NCI-H1694 treated with DMSO at 0.1 percent for 48 hours (cell line): ENCODE measurements at regions not wholly inside any gene's neighbourhood (a gene's known extent, or its start where the extent isn't known, plus 50 kb on each side); places are given as distances from the start of the nearest gene placed in this dataset.
"Not testable (repeated sequence)": the region's sequence is repeated elsewhere in the genome, so short reads cannot be mapped to it uniquely, and the experiment has no call there.

ENCODE experiments used
- DNase-seq: peaks from one replicate; lab custom pipeline; 2025; lab: John Stamatoyannopoulos, UW

DNA sequence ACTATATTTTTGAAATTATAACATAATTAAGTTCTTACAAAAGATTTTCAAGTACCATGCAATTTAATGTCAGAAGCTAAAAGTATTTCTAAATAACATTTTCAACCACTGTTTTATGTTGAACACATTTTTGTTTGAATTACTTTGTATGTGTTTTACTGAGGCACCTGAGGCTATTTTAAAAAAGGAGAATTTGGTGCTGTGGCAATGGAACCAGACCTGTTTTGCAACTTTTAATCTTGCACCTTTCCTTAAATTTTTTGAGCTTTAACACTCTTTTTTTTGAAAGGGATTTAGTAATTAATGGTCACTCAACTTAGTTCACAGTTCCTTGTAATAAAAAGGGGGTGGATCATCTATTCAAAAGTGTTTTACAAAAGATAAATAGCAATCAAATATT, 561.6 kb downstream of the ZBBX start:
- no peak for DNase-seq

DNA sequence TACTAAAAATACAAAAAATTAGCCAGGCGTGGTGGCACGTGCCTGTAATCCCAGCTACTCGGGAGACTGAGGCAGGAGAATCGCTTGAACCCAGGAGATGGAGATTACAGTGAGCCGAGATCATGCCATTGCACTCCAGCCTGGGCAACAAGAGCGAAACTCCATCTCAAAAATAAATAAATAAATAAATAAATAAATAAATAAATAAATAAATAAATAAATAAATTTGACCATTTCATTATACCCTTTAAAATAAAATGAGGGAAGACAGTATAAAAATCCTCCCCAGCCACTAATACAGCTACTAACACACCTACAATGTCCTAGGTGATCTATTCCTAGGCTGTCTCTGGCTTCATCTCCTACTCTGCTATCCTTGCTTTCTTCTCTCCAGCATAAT, 562.8 kb downstream of the ZBBX start:
- not testable (repeated sequence) for DNase-seq

DNA sequence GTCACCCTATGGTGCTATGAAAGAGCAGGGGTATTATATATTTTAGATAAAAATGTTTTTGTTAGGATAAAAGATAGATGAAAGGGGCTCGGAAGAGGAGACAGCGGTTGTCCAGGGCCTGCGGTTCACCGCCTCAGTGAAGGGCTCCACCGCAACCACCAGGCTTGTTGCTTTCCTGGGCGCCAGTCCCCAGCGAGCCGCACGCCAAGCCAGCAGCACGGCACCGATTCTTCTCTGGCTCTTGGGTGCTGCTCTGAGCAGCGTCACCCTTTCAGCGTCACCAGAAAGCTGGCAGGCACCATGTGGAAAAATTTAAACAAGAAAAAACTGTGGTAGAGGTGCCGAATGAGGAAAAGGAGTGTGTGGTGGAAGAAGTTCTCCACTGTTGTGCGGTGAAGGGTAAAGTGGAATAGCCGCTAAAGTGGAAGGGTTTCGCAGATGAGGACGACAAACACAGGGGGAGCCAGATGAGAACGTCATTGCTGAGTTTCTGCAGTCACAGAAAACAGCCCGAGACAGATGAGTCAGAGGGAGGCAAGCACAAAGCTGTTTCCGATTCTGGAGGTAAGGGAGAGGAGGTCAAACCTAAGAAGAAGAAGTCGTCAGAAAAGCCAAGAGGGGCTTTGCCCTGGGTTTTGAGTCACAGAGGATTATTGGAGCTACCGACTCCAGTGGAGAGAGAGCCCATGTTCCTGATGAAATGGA, 569.2 kb downstream of the ZBBX start:
- no peak for DNase-seq

DNA sequence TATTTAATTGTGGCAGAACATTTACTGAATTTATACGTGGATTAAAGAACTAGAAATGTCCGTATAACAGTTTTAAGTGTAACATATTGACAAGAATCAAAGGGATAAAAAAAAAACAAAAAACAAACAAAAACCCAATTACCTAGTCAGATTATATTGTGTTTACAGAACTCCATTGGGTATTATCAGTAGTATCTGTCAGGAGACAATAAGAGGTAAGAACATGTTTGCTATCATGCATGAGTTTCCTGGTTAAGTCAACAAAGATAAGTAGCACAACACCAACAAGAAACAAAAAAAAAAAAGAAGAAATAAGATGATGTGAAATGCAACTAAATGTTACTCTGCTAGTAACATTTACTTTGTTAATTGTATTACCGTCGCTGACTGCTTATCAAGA, 570.6 kb downstream of the ZBBX start:
- no peak for DNase-seq

DNA sequence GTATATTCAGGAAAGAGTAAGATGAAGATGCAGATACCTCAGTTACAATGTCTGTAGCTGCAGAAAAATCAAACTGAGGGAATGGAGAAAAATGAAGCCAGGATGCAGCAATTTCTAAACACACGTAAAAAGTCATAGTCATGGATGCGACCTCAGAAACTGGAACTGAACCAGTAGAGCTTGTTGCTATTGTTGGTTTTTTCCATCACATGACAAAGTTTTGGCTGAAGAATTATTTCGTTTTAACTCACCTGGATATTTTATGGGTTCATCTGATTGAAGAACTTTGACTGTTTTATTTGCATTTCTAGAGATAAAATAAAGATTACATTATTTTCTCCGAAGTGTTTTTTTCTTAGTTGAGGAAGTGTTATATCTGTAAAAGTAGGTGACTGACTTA, 591.2 kb downstream of the ZBBX start:
- DNase-seq, result no peak

DNA sequence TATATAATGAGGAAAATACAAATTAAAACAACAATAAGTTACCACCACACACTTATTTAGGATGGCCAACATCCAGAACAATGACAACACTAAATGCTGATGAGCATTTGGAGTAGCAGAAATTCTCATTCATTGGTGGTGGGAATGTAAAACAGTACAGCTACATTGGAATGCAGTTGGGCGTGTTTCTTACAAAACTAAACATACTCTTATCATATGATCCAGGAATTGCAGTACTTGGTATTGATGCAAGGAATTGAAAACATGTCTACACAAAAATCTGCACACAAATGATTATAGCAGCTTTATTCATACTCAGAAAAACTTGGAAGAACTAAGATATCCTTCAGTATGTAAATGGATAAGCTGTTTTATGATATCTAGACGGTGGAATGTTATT, 594.2 kb downstream of the ZBBX start:
- DNase-seq, result no peak

DNA sequence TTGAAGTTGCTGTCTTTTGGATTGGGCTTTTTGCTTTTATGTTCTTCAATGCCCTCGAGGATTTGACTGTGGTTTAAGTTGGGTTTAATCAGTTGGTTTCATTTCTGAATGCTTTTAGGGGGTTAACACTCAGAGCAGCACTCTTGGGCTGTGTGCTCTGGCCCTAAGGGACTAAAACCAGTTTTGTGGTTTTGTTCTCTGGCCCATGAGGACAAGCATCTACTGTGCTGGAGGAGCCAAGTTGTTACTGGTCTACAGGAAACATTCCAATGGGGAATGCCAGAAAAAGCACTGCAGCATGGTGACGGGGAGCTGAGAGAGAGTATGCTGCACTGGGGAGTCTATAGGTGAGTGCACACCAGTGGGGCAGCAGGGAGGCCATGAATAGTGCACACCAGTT, 596.9 kb downstream of the ZBBX start:
- DNase-seq, result no peak

DNA sequence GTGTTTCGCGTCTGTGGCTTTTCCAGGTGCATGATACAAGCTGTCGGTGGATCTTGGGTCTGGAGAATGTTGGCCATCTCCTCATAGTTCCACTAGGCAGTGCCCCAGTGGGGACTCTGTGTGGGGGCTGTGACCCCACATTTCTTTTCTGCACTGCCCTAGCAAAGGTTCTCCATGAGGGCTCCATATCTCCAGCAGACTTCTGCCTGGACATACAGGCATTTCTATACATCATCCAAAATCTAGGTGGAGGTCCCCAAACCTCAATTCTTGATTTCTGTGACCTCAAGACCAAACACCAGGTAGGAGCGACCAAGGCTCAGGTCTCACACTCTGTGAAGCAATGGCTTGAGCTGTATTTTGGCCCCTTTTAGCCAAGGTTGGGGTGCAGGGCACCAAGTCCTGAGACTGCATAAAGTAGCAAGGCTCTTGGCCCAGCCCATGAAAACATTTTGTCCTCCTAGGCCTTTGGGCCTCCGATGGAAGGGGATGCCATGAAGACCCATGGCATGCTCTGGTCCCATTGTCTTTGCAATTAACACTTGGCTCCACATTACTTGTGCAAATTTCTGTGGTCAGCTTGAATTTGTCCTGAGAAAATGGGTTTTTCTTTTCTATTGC, 615.3 kb downstream of the ZBBX start:
- no peak for DNase-seq

DNA sequence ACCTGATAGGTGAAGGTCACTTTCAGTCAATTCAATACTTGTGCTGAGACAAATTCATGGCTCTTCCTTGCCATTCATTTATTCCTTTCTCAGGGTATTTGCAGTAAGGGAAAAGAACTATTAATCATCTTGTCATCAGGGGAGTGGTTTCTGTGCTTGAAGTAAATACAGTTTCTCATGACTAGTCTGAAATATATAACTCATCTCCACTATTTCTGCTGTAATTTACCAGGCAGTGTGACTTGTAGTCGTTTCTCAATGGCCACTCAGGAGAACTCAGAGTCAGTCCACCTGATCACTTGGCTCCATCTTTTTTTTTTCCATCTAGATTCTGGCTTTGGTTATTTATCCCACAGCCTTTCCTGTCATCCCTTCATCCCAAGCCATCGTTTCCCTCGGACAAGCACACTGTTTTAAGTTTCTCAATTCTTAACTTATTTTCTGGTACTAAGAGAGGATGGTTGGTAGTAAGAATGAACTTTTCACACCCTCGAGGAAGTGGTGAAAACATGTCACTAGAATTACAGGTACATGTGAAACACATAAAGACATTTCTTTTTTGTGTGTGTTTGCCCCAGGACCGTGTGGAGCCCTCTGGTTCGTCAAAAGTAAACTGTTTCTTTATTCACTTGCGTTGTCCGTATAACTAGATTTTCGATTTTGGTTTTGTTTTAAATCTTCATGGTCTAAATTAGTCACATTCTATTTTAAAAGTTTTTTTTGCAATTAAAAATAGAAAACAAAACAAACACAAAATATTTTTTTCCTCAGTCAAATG, 620.2 kb downstream of the ZBBX start:
- DNase-seq, result no peak

DNA sequence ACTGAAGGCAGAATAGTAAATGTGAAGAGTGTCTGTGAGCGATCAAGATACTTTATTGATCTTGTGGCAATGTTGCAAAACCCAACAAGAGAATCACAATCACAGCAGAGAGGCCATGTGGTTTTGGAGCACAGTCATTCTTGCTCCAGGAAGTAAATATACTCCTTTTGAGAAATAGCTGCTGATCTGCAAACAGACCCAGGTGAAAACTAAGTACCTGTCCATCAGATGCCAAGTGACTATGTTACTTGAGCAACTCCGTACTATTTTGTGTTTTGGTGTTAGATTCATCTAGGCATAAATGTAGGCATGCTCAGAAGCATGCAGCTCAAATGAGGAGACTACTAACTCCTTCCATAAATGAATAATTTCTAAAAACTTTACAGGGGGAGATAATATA, 627.9 kb downstream of the ZBBX start:
- no peak for DNase-seq

DNA sequence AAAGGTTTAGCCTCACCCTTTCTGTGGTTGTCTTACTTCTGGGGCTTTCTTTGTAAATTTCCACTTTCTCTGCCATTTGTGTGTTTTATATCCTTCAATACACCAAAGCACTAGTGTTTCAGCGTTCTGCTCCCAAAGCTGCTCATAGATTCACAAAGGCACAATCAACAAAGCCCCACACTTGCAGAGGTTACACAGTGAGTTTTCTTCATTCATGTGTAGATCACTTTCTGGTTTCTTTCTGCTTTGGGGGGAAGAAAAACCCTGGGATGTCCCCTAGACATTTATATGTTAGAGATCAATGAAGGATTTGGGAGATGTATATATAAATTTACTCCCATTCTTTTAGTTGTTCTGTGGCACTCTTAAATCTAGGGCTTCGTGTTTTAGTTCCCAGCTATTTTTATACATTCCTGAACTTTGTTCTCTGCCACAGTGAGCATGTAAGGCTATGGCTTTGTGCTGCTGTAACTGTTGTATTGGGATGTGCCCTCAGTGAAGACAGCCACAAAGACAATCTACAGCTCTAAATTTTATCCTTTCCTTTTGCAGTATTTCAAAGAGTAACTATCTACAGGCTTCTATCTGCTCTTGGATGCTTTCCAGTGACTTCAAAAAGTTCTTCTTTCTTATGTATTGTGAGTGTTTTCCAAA, 636.5 kb downstream of the ZBBX start:
- DNase-seq, result no peak

DNA sequence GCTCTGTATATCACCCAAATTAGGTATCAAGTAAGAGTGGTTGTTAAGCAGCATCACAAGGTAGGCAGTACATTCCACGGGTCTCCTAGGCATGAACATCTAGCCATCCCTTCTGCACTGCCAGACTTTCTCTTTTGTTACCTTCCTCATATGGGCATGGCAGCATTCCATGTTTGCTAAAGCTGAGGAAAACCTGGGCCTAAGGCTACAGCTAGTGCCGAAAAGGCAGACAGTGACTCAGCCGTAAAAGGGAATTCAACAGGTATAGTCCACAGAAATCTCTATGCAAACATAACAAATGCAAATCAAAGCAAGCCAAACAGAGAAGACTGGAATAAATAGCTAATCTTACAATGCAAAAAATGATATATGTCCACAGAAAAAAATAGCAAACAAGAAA, 645.4 kb downstream of the ZBBX start:
- no peak for DNase-seq

DNA sequence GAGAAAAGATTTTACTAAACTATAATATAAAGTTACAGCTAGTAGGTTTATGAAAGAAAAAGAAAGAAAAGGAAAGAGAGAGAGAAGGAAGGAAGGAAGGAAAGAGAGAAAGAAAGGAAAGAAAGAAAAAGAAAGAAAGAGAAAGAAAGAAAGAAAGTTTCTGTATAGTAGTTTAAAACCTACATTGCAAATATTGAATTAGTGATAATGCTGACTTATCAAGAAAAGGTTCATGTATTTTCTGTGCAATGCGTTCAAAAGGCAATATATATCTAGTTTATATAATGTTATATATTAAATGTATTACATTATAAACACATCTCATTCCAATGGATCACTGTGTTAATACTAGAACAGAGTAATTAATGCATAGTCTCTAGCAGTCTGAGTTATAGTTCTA, 648.4 kb downstream of the ZBBX start:
- no peak for DNase-seq

DNA sequence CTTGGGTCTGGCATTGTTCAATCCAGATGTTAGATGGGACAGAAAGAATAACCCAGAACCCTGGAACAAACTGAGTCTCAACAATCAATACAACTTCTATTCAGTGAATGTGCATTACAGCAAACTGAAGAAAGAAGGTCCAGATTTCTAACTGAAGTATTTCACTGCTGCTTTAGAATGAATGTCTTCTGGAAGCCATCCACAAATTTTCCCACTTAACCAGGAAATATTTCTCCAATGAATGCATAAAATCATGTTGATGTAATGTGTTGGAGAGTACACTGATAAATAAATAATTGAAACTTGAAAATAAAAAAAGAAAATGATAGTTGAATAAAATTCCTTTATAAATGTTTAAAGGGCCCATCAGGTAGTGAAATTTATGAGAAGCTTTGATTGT, 658.6 kb downstream of the ZBBX start:
- no peak for DNase-seq

DNA sequence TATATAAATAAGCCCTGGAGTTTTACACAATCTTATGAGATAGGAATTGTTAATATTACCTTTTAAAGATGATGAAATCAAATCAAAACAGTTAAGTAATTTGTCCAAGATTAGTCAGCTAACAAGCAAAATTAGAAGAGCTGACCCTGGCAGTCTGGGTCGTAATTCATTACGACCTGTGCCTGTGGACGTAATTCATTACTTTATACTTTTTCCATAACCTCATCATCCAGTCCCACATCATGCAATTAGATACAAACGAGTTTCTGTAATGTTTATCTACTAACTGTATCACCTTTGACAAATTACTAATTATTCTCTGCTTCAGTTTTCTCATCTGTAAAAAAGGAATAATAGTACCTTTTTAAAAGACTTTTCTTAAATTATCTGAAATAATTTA, 665.9 kb downstream of the ZBBX start:
- no peak for DNase-seq

DNA sequence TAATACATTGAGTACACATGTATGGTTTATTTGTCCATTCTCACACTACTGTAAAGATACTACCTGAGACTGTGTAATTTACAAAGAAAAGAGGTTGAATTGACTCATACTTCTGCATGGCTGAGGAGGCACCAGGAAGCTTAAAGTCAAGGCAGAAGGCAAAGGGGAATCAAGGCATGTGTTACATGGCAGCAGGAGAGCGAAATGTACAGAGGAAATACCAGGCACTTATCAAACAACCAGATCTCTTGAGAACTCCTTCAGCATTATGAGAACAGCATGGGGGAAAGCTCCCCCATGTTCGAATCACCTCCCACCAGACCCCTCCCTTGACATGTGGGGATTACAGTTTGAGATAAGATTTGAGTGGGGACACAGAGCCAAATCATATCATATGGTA, 666.3 kb downstream of the ZBBX start:
- DNase-seq, result no peak

DNA sequence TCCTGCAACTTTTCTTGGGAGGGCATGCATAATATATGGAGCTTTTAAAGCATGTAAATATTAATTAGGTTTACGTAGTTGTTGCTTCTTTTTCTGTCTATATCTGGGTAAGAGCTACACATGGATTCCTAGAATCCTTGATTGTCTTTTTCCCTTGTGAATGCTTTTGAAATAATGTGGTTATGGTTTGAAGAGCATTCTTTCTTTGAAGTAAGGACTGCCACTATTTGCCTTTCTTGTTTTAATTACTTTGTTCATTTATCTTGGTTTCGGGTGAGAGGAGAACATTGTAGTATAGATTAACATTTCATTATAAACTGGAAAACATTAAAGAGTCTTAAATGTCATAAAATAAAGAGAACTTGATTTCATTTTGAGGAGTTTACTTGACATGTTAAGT, 674.0 kb downstream of the ZBBX start:
- no peak for DNase-seq

DNA sequence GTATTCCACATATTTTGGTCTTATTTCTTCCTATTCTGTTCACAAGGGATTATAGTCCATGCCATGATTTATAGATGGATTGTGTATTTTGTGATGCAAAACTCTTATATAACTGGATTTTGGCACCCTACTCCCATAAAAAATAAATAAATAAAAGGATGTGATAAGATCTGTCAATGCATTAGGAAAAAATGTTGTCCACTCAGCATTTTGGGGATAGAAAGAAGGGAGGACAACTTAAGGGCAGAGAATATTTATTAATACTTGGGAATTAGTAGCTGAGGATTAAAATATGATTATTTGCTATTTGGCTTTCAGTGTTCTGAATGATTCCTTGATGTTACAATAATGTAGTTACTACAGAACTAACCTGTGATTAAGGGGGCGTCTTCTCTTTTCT, 682.6 kb downstream of the ZBBX start:
- no peak for DNase-seq

DNA sequence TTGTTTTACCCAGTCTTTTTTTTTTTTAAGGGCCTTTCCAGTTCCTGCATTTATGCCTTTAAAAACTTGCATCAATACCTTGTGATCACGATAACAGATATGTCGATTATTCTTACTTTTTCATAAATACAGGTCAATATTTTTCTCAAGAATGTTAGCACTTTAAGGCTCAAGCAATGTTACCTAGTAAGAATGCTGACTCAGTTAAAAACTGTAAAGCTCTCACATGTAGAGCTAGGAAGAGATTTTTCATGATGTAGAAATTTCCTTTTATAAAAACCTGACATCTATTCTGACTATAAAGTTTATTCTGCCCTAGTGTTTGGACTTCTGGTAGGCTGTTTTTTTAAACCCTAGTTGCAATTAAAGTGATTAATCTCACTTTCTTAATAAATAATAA, 684.0 kb downstream of the ZBBX start:
- DNase-seq, result no peak

DNA sequence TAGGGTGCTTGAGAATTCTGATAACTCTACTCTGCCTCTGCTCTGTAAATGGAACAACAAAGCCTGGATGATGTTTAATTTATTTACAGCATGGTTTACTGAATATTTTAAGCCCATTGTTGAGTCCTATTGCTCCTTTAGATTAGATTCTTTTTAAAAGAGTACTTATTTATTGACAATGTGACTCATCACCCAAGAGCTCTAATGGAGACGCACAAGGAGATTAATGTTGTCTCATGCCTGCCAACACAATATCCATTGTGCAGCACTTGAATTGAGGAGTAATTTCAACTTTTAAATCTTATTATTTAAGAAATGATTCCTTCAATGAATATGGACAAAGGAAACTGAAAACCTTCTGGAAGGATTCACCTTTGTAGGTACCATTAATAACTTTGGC, 691.4 kb downstream of the ZBBX start:
- no peak for DNase-seq

DNA sequence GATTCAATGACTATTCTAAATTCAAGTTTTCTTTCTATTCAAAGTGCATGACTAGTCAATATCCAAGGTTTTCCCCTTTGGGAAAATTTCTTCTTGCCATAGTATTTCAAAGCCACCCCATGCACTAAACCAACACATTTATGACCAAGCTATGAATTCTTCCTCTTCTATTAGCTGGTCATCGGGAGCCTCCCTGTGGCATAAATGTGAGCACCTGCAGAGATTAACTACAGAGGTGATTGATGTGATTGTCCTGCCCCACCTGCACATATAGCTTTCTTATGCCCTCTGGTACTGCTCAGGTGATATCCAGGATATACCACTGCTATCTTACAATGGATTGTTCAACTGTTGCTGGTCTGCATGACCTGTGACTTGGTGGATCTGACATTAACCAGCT, 694.9 kb downstream of the ZBBX start:
- no peak for DNase-seq

DNA sequence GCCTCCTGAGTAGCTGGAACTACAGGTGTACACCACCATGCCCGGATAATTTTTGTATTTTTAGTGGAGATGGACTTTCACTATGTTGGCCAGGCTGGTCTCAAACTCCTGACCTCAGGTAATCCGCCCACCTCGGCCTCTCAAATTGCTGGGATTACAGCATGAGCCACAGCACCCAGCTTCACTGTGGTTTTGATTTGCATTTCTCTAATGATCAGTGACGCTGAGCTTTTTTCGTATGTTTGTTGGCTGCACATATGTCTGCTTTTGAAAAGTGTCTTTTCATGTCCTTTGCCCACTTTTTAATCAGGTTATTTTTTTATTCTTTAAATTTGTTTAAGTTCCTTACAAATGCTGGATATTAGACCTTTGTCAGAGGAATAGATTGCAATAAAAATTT, 696.0 kb downstream of the ZBBX start:
- DNase-seq, result not testable (repeated sequence)

DNA sequence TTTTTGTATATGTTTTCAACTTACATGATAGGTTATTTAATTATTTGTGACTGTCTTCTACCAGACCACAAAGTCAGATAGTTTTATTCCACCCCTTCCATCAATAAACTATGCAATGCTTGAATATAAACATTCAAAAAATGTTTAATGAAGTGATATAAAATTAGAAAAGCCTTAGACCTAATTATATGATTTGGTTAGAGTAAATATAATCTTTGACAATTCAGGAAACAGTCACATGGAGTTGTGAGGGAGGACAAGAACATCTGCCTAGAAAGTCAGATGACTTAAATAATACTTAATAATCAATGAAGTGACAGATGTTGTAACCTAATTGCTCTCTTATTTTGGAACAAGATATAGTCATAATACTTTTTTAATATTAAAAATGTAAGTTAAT, 710.3 kb downstream of the ZBBX start:
- DNase-seq, result no peak
